SK-N-SH (cell line): ENCODE measurements at regions not wholly inside any gene's neighbourhood (a gene's known extent, or its start where the extent isn't known, plus 50 kb on each side); places are given as distances from the start of the nearest gene placed in this dataset.
"Not testable (repeated sequence)": the region's sequence is repeated elsewhere in the genome, so short reads cannot be mapped to it uniquely, and the experiment has no call there.

ENCODE experiments used
- CTCF ChIA-PET: fragments of 300-600, 350-600 bp; formaldehyde crosslinking; extraction: SDS; loops from one replicate; lab custom pipeline; 2021; lab: Yijun Ruan, JAX
- POLR2A ChIA-PET: fragments of 350-600 bp; sonication (Branson Sonifier 250); formaldehyde crosslinking; extraction: SDS; loops from one replicate; lab custom pipeline; 2020; ENCODE audit warnings: antibody characterized with exemption, inconsistent platforms; lab: Yijun Ruan, JAX
- DNase-seq: peaks from one replicate; pipeline ENCODE4 v3.0.0; 2012
- H2AFZ ChIP-seq: fragments of 200-600 bp; sonication (generic); 2 replicates; pipeline ENCODE4 v1.8.1; 2016; ENCODE audit warnings: antibody characterized with exemption, mild to moderate bottlenecking, low read depth
- H3F3A ChIP-seq: fragments of 200-600 bp; sonication (generic); replicated peaks from 2 replicates; pipeline ENCODE3; 2016; ENCODE audit warnings: antibody characterized with exemption, mild to moderate bottlenecking; ENCODE audit not compliant: insufficient read depth
- H3K27ac ChIP-seq, 2 experiments: fragments of 200-500 bp in 1 of 2; fragments of 200-600 bp in 1 of 2; sonication (Bioruptor generic) in 1 of 2; sonication (generic), shearing (Covaris generic) in 1 of 2; 2 replicates each; pipeline versions ENCODE4 v1.5.1 to v1.6.1; 2014 to 2016; ENCODE audit warnings: low read depth in 2 of 2, inconsistent platforms in 1 of 2, low read length in 1 of 2, mild to moderate bottlenecking in 1 of 2, mixed read lengths in 1 of 2
- H3K27me3 ChIP-seq: fragments of 200-600 bp; sonication (generic), shearing (Covaris generic); 2 replicates; pipeline ENCODE4 v1.6.1; 2016; ENCODE audit warnings: mixed run types; ENCODE audit not compliant: insufficient read depth
- H3K36me3 ChIP-seq, 2 experiments: fragments of 200-500 bp in 1 of 2; fragments of 200-600 bp in 1 of 2; sonication (Bioruptor generic) in 1 of 2; sonication (generic) in 1 of 2; replicated peaks in 1 of 2; 2 replicates each; pipeline versions ENCODE3 to v1.5.1; 2014 to 2016; ENCODE audit warnings: low read length in 1 of 2, mild to moderate bottlenecking in 1 of 2; ENCODE audit not compliant: insufficient read depth in 2 of 2, control insufficient read depth in 1 of 2
- H3K4me1 ChIP-seq, 2 experiments: fragments of 200-500 bp in 1 of 2; fragments of 200-600 bp in 1 of 2; sonication (Bioruptor generic) in 1 of 2; sonication (generic), shearing (Covaris generic) in 1 of 2; 2 replicates each; pipeline versions ENCODE4 v1.5.1 to v1.6.1; 2014 to 2016; ENCODE audit warnings: low read depth in 1 of 2, low read length in 1 of 2, mixed run types in 1 of 2; ENCODE audit not compliant: insufficient read depth in 2 of 2, control insufficient read depth in 1 of 2
- H3K4me2 ChIP-seq: fragments of 200-600 bp; sonication (generic), shearing (Covaris generic); 2 replicates; pipeline ENCODE4 v1.6.1; 2017; ENCODE audit warnings: mixed run types
- H3K4me3 ChIP-seq, 2 experiments: fragments of 200-500 bp in 1 of 2; fragments of 200-600 bp in 1 of 2; sonication (Bioruptor generic) in 1 of 2; sonication (generic), shearing (Covaris generic) in 1 of 2; 2 replicates each; pipeline versions ENCODE4 v1.5.1 to v1.8.1; 2014 to 2016; ENCODE audit warnings: low read depth in 2 of 2, inconsistent platforms in 1 of 2, low read length in 1 of 2, mild to moderate bottlenecking in 1 of 2, mixed read lengths in 1 of 2, moderate library complexity in 1 of 2
- H3K79me2 ChIP-seq: fragments of 200-600 bp; sonication (generic); 2 replicates; pipeline ENCODE4 v1.8.1; 2017; ENCODE audit warnings: mild to moderate bottlenecking; ENCODE audit not compliant: insufficient read depth
- H3K9ac ChIP-seq: fragments of 200-600 bp; sonication (generic); 2 replicates; pipeline ENCODE4 v1.6.1; 2017; ENCODE audit warnings: mixed run types
- H3K9me2 ChIP-seq: fragments of 200-600 bp; sonication (generic); 2 replicates; pipeline ENCODE4 v1.6.1; 2017; ENCODE audit warnings: mixed run types
- H3K9me3 ChIP-seq: fragments of 200-600 bp; sonication (generic); 2 replicates; pipeline ENCODE4 v1.6.1; 2017; ENCODE audit warnings: mixed run types, mild to moderate bottlenecking, moderate library complexity
- H4K20me1 ChIP-seq: fragments of 200-600 bp; sonication (generic); 2 replicates; pipeline ENCODE4 v1.6.1; 2017; ENCODE audit warnings: mild to moderate bottlenecking, mixed run types; ENCODE audit not compliant: insufficient read depth
- EP300 ChIP-seq, 2 experiments: IDR thresholded peaks; 2 replicates each; pipeline versions ENCODE4 v1.4.0 to v1.6.1; 2012; ENCODE audit warnings: borderline replicate concordance in 1 of 2, low read depth in 1 of 2, low read length in 1 of 2
- FOSL2 ChIP-seq: IDR thresholded peaks from 2 replicates; pipeline ENCODE4 v1.4.0; 2012; ENCODE audit warnings: low read depth, mild to moderate bottlenecking, moderate library complexity, borderline replicate concordance
- FOXJ3 ChIP-seq: sonication (generic); formaldehyde crosslinking; IDR thresholded peaks from 2 replicates; pipeline ENCODE4 v1.5.1; 2020; ENCODE audit warnings: mild to moderate bottlenecking, missing genetic modification reagents
- MXI1 ChIP-seq: IDR thresholded peaks from 2 replicates; pipeline ENCODE4 v1.6.1; 2012; ENCODE audit warnings: mild to moderate bottlenecking, low read depth, low read length, improper control_type of control experiment
- NFIC ChIP-seq: IDR thresholded peaks from 2 replicates; pipeline ENCODE4 v1.4.0; 2012; ENCODE audit warnings: borderline replicate concordance
- NRF1 ChIP-seq: IDR thresholded peaks from 2 replicates; pipeline ENCODE4 v1.6.1; 2012; ENCODE audit warnings: low read depth, mild to moderate bottlenecking, low read length
- POLR2AphosphoS5 ChIP-seq: IDR thresholded peaks from 2 replicates; pipeline ENCODE4 v1.6.1; 2012; ENCODE audit warnings: low read depth, low read length
- RCOR1 ChIP-seq: fragments of 150-350 bp; IDR thresholded peaks from 2 replicates; pipeline ENCODE4 v1.6.1; 2017; ENCODE audit warnings: antibody characterized with exemption, low read length
- TAF1 ChIP-seq: IDR thresholded peaks from 2 replicates; pipeline ENCODE4 v1.6.1; 2012; ENCODE audit warnings: low read depth, mild to moderate bottlenecking, low read length, moderate library complexity, borderline replicate concordance
- TCF12 ChIP-seq: IDR thresholded peaks from 2 replicates; pipeline ENCODE4 v1.4.0; 2012
- YY1 ChIP-seq: IDR thresholded peaks from 2 replicates; pipeline ENCODE4 v1.4.0; 2012; ENCODE audit warnings: low read depth, mild to moderate bottlenecking
- WGBS: methylation state at CpG from one replicate; pipeline ENCODE4 v1.1.6; 2017; ENCODE audit warnings: low lambda C conversion rate; 5-methylcytosine and 5-hydroxymethylcytosine counted together
- TF ChIP-seq, protein P1 (sequence below): IDR thresholded peaks from 2 replicates; pipeline ENCODE4 v1.4.0; 2012; ENCODE audit warnings: low read depth
- TF ChIP-seq, protein P2 (sequence below): IDR thresholded peaks from 2 replicates; pipeline ENCODE4 v1.4.0; 2012; ENCODE audit warnings: low read depth, borderline replicate concordance
- TF ChIP-seq, protein P3 (sequence below): fragments of 150-350 bp; IDR thresholded peaks from 2 replicates; pipeline ENCODE4 v1.6.1; 2016; ENCODE audit warnings: mild to moderate bottlenecking, low read depth, low read length

DNA sequence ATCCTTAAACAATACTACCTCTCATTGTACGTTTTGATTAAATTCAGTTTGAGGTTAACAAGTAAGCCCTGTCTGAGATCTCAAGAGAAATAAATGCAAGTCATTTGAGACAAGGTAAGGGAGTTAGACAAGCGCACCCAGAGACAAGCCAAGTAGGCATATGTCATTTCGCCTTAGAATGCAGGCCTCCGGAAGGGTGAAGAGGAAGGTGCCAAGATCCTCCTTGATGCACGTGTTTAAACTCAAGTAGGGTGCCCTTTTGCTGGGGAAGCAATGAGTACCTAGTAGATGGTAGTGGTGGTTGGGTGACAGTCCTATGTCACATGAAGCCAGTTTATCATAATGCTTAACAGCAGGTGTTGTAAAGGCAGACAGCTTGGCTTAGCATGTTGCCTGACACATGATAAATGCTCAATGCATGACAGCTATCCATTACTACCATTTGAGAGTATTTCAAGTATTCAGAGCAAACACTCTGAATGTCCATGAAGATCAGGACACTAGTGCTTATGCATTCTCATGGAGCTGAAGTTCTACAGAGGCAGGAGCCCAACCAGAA, 415.9 kb downstream of the TMEM135 start:
- TF ChIP-seq MXI1 (no peak), YY1 (no peak), RCOR1 (no peak), NFIC (no peak), TCF12 (no peak), NRF1 (no peak), FOXJ3 (no peak), EP300 (IDR thresholded peaks at IDR 0.05; ENCODE audit: borderline replicate concordance in 1 of 2, low read depth in 1 of 2, low read length in 1 of 2) (no peak), FOSL2 (no peak), TAF1 (no peak), POLR2AphosphoS5 (no peak)
- TF ChIP-seq, protein P1, sequence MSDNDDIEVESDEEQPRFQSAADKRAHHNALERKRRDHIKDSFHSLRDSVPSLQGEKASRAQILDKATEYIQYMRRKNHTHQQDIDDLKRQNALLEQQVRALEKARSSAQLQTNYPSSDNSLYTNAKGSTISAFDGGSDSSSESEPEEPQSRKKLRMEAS, result no peak
- TF ChIP-seq, protein P2, sequence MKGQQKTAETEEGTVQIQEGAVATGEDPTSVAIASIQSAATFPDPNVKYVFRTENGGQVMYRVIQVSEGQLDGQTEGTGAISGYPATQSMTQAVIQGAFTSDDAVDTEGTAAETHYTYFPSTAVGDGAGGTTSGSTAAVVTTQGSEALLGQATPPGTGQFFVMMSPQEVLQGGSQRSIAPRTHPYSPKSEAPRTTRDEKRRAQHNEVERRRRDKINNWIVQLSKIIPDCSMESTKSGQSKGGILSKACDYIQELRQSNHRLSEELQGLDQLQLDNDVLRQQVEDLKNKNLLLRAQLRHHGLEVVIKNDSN, result no peak
- TF ChIP-seq, protein P3, sequence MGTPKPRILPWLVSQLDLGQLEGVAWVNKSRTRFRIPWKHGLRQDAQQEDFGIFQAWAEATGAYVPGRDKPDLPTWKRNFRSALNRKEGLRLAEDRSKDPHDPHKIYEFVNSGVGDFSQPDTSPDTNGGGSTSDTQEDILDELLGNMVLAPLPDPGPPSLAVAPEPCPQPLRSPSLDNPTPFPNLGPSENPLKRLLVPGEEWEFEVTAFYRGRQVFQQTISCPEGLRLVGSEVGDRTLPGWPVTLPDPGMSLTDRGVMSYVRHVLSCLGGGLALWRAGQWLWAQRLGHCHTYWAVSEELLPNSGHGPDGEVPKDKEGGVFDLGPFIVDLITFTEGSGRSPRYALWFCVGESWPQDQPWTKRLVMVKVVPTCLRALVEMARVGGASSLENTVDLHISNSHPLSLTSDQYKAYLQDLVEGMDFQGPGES, result no peak
- no peaks in the 10 kb centered on the region for H3K36me3 ChIP-seq
- no peak for DNase-seq
- 39% methylated on average over 5 of the region's 5 CpGs for WGBS
- no peak overlapping the region for H2AFZ ChIP-seq
- H3K9me2 ChIP-seq, result no peaks in the 10 kb centered on the region
- ChIA-PET POLR2A (no interaction called here), CTCF (no interaction called here)
- H3K9me3 ChIP-seq, result no peaks in the 10 kb centered on the region
- H3K27me3 ChIP-seq, result no peaks in the 10 kb centered on the region
- H3K4me2 ChIP-seq, result no peak overlapping the region
- H4K20me1 ChIP-seq, result no peaks in the 10 kb centered on the region
- H3F3A ChIP-seq, result no peaks in the 10 kb centered on the region
- H3K4me3 ChIP-seq, result no peak overlapping the region
- no peak overlapping the region for H3K27ac ChIP-seq
- H3K79me2 ChIP-seq, result no peaks in the 10 kb centered on the region
- peaks cover 4 to 10% of the 10 kb centered on the region in 2 experiments; a peak in 2 of 4 replicates for H3K4me1 ChIP-seq
- no peak overlapping the region for H3K9ac ChIP-seq

DNA sequence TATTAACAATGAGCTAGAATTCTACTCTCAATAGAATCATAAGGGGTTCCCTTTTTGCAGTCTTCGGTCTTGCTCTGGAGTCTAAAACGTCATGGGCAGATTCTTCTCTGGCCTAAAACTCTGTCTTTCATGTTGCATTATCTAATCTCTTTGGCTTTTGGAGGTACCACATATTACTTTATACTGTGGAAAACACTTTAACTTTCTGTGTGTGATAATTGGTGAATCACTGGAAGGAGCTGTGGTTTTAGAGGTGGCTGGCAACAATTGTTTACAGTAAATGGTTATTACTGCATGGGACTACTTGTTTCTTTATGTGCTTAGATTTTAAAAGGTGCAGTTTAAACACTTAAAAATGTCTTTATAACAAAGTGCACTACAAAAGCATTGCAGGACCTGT, 414.3 kb downstream of the TMEM135 start:
- H3K36me3 ChIP-seq, H2AFZ ChIP-seq, H3K27ac ChIP-seq, H3K9me3 ChIP-seq, H3K4me1 ChIP-seq, POLR2A ChIA-PET, H3K79me2 ChIP-seq, H3K9ac ChIP-seq, H4K20me1 ChIP-seq, H3F3A ChIP-seq, H3K4me3 ChIP-seq, H3K4me2 ChIP-seq, H3K9me2 ChIP-seq, H3K27me3 ChIP-seq, DNase-seq, CTCF ChIA-PET: not testable (repeated sequence)
- 36% methylated on average over 2 of the region's 2 CpGs for WGBS
